ENCODE measurements at regions not wholly inside any gene's neighbourhood (a gene's known extent, or its start where the extent isn't known, plus 50 kb on each side); places are given as distances from the start of the nearest gene placed in this dataset.

DNA sequence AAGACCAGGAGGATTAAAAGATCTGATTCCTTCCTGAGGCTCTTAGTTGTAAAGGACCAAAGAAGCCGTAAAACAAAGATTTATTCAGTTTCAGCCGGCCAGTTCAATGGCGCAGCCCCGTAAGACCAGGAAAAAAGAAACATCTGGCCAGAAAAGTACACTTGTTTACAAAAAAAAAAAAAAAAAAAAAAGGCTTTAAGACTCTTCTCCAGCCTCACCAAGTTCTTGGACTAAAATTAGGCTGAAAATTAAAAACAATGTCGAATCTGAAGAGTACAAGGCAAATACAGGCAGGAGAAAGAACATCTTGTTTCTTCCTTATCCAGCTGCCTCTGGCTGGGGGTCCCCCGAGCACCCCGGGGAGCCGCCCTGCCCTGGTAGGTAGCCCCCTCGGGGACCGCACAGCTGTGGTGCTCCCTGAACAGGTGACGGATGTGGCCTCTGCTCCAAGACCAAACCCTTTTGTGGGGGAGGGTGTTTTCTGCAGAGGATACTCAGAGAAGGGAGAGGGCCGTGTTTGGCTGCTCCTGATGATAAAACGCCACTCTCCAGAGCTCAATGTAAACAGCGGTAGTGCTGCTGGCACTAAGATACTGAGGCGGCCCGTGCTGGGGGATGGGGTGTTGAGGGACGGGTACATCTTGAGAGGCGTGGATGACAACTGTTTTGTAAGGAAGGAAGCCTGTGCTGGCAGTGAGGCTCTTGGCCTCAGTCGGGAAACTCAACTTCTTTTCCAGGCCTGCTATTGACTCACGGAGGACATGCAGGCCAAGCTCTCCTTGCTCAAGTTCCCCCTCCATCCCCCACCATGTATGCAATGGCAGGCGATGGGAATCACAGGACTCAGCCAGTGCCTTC, 201.0 kb upstream of the DIO3 start:
- TF ChIP-seq, protein P1, sequence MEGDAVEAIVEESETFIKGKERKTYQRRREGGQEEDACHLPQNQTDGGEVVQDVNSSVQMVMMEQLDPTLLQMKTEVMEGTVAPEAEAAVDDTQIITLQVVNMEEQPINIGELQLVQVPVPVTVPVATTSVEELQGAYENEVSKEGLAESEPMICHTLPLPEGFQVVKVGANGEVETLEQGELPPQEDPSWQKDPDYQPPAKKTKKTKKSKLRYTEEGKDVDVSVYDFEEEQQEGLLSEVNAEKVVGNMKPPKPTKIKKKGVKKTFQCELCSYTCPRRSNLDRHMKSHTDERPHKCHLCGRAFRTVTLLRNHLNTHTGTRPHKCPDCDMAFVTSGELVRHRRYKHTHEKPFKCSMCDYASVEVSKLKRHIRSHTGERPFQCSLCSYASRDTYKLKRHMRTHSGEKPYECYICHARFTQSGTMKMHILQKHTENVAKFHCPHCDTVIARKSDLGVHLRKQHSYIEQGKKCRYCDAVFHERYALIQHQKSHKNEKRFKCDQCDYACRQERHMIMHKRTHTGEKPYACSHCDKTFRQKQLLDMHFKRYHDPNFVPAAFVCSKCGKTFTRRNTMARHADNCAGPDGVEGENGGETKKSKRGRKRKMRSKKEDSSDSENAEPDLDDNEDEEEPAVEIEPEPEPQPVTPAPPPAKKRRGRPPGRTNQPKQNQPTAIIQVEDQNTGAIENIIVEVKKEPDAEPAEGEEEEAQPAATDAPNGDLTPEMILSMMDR (IDR thresholded peaks at IDR 0.05) = no peak
- TF ChIP-seq POLR2A (IDR thresholded peaks at IDR 0.05) = no peak

All from right lobe of liver (tissue), 4 donors.